Neural crest cell (in vitro differentiated cells): ENCODE measurements at regions not wholly inside any gene's neighbourhood (a gene's known extent, or its start where the extent isn't known, plus 50 kb on each side); places are given as distances from the start of the nearest gene placed in this dataset.

ENCODE experiments used
- DNase-seq: peaks from one replicate; pipeline ENCODE4 v3.0.0; 2021; ENCODE audit warnings: low read depth, mixed read lengths, low spot score
- H3K27ac Mint-ChIP-seq: one replicate; pipeline ENCODE4 v1.8.0; 2021; ENCODE audit warnings: mild to moderate bottlenecking, mixed read lengths; ENCODE audit not compliant: unreplicated experiment
- H3K27me3 Mint-ChIP-seq: 2 replicates; pipeline ENCODE4 v1.8.0; 2021; ENCODE audit warnings: low read depth, mild to moderate bottlenecking, mixed read lengths
- H3K36me3 Mint-ChIP-seq: 2 replicates; pipeline ENCODE4 v1.8.0; 2021; ENCODE audit warnings: low read depth, mild to moderate bottlenecking, mixed read lengths
- H3K4me1 Mint-ChIP-seq: 2 replicates; pipeline ENCODE4 v1.8.0; 2021; ENCODE audit warnings: mixed read lengths
- H3K4me3 Mint-ChIP-seq: one replicate; pipeline ENCODE4 v1.8.0; 2021; ENCODE audit warnings: mild to moderate bottlenecking, mixed read lengths
- H3K9me3 Mint-ChIP-seq: 2 replicates; pipeline ENCODE4 v1.8.0; 2021; ENCODE audit warnings: mixed read lengths
- CTCF ChIP-seq: fragments of 200-600 bp; sonication (generic); conservative IDR thresholded peaks from 2 replicates; pipeline ENCODE4 v1.5.0; 2021; ENCODE audit warnings: antibody characterized with exemption, mild to moderate bottlenecking

DNA sequence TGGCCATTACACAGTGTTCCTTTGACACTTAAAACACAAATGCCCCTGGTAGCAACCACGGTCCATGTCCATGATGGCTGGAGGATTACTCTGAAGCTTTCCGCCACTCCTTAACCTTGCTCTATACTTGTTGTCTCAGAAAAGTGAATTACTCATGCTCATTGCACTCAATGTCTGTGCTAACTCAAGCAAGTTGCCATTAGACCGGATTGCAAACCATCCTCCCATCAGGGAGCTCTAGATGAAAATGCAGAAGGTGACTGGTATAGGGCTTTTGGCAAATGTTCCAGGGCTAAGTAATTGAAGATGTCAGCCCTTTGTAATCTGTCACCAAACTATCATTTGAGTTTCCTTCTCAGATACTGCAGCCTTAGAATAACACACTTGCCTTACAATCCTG, 1288.3 kb upstream of the B3GALT2 start:
- Mint-ChIP-seq H3K4me3 (no peak overlapping the region), H3K4me1 (peaks cover 13% of the 10 kb centered on the region), H3K36me3 (no peaks in the 10 kb centered on the region), H3K27me3 (no peaks in the 10 kb centered on the region), H3K9me3 (peaks cover 5% of the 10 kb centered on the region), H3K27ac (no peak overlapping the region)
- no peak for DNase-seq
- TF ChIP-seq CTCF = no peak

DNA sequence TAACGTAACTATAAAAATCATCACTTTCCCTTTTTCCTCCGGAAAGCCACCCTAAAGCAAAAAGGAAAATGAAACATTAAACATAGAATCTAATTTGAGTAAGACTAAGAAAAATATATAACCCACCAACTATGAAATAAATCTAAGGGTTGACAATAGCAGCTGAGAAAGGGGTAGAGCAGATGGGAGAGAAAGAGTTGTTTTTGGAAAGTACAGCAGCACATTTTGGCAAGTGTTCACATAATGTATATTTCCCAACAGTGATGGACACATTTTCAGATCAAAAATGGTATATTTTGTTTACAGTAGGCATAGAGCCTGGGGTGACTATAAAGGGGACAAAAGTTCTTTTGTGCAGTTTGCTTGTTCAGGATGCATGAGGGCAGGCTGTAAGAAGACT, 1287.4 kb upstream of the B3GALT2 start:
- Mint-ChIP-seq H3K36me3 (no peaks in the 10 kb centered on the region), H3K27ac (no peak overlapping the region), H3K27me3 (no peaks in the 10 kb centered on the region), H3K4me3 (no peak overlapping the region), H3K9me3 (peaks cover 5% of the 10 kb centered on the region), H3K4me1 (peaks cover 13% of the 10 kb centered on the region)
- no peak for TF ChIP-seq CTCF
- no peak for DNase-seq

DNA sequence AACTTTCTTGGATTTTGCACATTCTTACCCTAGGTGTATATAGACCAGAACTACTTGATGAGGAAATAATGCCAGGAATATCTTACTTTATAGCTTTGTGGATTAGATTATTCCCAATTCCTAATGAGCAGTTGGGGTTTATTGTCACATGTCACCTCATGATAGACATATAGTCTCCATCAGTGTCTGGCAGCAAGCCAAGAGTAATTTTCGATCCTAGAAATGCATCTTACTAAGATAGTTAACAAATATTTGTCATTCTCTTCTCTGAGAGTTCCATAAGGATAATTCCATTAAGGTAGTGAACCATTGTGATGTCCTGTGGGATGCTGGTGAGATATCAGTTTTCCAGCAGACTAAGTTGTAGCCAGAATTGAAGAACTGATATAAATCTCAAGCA, 1282.9 kb upstream of the B3GALT2 start:
- TF ChIP-seq CTCF = no peak

GRCh38 chr1:194466706-194467105, 1280.3 kb upstream of the B3GALT2 start:
- no peak overlapping the region for H3K4me3 Mint-ChIP-seq
- H3K27me3 Mint-ChIP-seq = no peaks in the 10 kb centered on the region
- H3K4me1 Mint-ChIP-seq = no peaks in the 10 kb centered on the region
- H3K27ac Mint-ChIP-seq = no peak overlapping the region
- H3K36me3 Mint-ChIP-seq = no peaks in the 10 kb centered on the region
- no peak for DNase-seq
- peaks cover 9% of the 10 kb centered on the region for H3K9me3 Mint-ChIP-seq
- TF ChIP-seq CTCF = peak; percentile 40

More for the DNA sequence above, 1282.9 kb upstream of the B3GALT2 start:
- no peak overlapping the region for H3K27ac Mint-ChIP-seq
- H3K9me3 Mint-ChIP-seq = peaks cover 12% of the 10 kb centered on the region
- H3K4me3 Mint-ChIP-seq = no peak overlapping the region
- H3K36me3 Mint-ChIP-seq = no peaks in the 10 kb centered on the region
- DNase-seq = no peak
- H3K4me1 Mint-ChIP-seq = peaks cover 8% of the 10 kb centered on the region
- H3K27me3 Mint-ChIP-seq = no peaks in the 10 kb centered on the region

DNA sequence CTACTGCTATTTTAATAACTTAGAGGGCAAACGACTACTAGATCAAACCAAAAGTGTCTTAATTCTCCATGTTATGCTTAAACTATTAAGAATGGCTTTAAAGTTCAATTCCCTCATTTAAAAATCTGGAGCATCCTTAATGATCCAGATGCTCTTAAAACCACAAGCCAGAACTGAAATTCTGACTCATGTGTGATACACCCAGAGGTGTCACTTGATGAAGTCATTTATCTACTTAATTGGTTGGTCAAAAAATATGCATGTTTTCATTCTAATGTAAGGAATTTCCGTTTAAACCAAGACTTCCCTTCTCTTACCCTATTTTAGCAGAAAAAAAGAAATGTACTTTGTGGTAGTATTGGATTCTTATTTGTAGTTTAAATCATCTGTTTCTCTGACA, 1261.2 kb upstream of the B3GALT2 start:
- TF ChIP-seq CTCF = no peak
- Mint-ChIP-seq H3K4me3 (no peak overlapping the region), H3K36me3 (no peaks in the 10 kb centered on the region)

GRCh38 chr1:194445244-194445643, 1258.8 kb upstream of the B3GALT2 start:
- H3K4me3 Mint-ChIP-seq = no peak overlapping the region
- H3K27me3 Mint-ChIP-seq = no peaks in the 10 kb centered on the region
- peaks cover 15% of the 10 kb centered on the region for H3K4me1 Mint-ChIP-seq
- H3K9me3 Mint-ChIP-seq = peaks cover 10% of the 10 kb centered on the region
- H3K27ac Mint-ChIP-seq = no peak overlapping the region
- TF ChIP-seq CTCF = no peak
- DNase-seq = no peak
- H3K36me3 Mint-ChIP-seq = no peaks in the 10 kb centered on the region

More for the DNA sequence above, 1261.2 kb upstream of the B3GALT2 start:
- H3K9me3 Mint-ChIP-seq = peaks cover 2% of the 10 kb centered on the region
- H3K4me1 Mint-ChIP-seq = peaks cover 11% of the 10 kb centered on the region
- no peaks in the 10 kb centered on the region for H3K27me3 Mint-ChIP-seq
- H3K27ac Mint-ChIP-seq = no peak overlapping the region
- DNase-seq = no peak
